Vagina (tissue), 2 donors: ENCODE measurements at regions not wholly inside any gene's neighbourhood (a gene's known extent, or its start where the extent isn't known, plus 50 kb on each side); places are given as distances from the start of the nearest gene placed in this dataset.

ENCODE experiments used
- POLR2A ChIP-seq, 2 donors: fragments of 450-650 bp; IDR thresholded peaks; one replicate each; pipeline ENCODE4 v1.6.1; 2017; ENCODE audit warnings: antibody characterized with exemption in 2 of 2, mild to moderate bottlenecking in 2 of 2, moderate library complexity in 2 of 2
- TF ChIP-seq, protein P1 (sequence below), 3 experiments: fragments of 450-650 bp in 2 of 3; fragments of 200-600 bp in 1 of 3; sonication (generic) in 1 of 3; IDR thresholded peaks; one replicate each; pipeline ENCODE4 v1.5.1; 2017 to 2019; ENCODE audit warnings: antibody characterized with exemption in 3 of 3, mild to moderate bottlenecking in 2 of 3, moderate library complexity in 2 of 3

DNA sequence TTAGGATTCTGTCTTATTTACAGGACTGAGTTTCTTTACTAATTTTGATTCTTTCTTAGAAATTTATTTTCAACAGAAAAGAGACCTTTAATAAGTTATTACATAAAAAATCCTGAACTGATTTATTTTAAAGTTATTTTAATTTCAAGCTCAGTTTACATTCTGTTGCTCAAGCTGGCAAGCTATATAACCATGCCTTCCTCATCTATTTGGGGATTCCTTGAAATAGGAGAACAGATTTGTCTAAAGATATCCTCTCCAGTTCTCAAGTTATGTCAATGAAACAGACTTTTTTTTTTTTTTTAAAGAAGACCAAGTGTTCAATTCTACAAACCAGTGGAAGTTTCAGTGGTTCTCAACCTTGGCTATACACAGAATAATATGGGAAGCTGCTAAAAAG is 103.3 kb upstream of the TRHDE start:
- TF ChIP-seq, protein P1, sequence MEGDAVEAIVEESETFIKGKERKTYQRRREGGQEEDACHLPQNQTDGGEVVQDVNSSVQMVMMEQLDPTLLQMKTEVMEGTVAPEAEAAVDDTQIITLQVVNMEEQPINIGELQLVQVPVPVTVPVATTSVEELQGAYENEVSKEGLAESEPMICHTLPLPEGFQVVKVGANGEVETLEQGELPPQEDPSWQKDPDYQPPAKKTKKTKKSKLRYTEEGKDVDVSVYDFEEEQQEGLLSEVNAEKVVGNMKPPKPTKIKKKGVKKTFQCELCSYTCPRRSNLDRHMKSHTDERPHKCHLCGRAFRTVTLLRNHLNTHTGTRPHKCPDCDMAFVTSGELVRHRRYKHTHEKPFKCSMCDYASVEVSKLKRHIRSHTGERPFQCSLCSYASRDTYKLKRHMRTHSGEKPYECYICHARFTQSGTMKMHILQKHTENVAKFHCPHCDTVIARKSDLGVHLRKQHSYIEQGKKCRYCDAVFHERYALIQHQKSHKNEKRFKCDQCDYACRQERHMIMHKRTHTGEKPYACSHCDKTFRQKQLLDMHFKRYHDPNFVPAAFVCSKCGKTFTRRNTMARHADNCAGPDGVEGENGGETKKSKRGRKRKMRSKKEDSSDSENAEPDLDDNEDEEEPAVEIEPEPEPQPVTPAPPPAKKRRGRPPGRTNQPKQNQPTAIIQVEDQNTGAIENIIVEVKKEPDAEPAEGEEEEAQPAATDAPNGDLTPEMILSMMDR (IDR thresholded peaks at IDR 0.05) = no peak
- no peak for TF ChIP-seq POLR2A (IDR thresholded peaks at IDR 0.05)
